Fibroblast of skin of right biceps (primary cell): ENCODE measurements at regions not wholly inside any gene's neighbourhood (a gene's known extent, or its start where the extent isn't known, plus 50 kb on each side); places are given as distances from the start of the nearest gene placed in this dataset.
"Not testable (repeated sequence)": the region's sequence is repeated elsewhere in the genome, so short reads cannot be mapped to it uniquely, and the experiment has no call there.

Source experiments
- DNase-seq: peaks from one replicate; pipeline ENCODE4 v3.0.0-alpha.2; 2013

DNA sequence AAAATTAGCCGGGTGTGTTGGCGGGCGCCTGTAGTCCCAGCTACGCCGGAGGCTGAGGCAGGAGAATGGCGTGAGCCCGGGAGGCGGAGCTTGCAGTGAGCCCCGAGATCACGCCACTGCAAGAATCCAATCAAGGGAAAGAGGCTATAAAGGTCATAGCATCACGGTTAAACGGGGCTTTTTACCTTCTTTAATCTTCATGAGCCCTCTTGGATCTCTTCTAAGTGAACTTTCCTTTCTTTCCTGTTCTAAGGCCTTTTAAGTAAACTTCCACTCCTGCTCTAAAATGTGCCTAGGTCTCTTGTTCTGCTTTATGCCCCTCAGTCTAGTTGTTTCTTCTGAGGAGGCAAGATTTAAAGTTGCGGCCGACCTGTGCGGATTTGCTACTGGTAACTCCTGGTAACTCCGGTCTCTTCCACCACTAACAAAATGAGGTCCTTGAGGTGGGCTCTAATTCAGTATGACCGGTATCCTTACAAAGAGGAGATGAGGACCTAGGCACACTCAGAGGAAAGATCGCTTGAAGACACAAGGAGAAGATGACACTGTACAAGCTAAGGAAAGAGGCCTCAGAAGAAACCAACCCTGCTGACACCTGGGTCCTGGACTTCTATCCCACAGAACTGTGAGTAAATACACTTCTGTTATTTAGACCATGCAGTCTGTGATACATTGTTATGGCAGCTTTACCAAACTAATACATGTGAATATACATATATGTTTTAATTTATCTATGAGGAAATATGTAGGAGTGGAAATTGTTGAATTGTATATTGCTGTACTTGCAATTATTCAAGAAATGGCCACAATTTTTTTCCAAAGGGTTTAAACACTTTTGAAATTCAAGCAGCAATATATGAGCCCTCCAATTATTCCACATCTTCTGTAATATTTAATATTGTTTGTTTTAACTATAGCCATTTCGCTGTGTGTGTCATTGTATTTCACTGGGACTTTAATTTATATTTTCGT lies 331.5 kb upstream of the CNTNAP2 start:
- DNase-seq: no peak

DNA sequence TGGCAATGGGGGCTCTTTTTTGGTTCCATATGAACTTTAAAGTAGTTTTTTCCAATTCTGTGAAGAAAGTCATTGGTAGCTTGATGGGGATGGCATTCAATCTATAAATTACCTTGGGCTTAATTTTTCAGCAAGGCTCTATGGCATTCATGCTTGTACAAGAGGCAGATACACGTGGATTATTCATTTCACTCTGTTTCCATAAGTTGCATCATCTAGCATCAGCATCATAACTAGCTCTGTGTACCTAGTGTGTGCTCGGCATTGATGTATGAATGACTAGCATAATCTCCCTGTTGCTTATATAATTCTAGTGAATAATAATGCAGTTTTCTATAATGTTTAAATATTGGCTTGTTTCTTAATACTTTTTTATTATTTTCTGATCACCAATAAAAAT lies 335.2 kb upstream of the CNTNAP2 start:
- not testable (repeated sequence) for DNase-seq

DNA sequence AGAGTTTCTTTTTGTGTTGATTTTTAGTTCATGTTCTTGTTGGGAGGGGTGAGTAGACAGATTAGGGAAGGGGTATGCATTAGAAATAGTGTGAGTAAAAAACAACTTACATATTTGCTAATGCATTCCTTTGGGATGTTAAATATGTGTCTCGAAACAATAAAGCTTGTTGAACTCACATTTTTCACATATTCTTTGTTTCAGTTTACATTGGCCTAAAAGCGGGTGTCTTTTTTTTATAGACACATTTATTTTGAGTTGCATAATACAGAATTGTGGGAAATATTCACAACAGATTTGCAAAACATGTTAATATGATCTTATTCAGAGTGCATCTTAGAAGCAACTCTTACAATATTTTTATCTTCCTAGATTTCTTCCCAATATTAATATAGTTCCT lies 337.5 kb upstream of the CNTNAP2 start:
- DNase-seq: peak; percentile 18

DNA sequence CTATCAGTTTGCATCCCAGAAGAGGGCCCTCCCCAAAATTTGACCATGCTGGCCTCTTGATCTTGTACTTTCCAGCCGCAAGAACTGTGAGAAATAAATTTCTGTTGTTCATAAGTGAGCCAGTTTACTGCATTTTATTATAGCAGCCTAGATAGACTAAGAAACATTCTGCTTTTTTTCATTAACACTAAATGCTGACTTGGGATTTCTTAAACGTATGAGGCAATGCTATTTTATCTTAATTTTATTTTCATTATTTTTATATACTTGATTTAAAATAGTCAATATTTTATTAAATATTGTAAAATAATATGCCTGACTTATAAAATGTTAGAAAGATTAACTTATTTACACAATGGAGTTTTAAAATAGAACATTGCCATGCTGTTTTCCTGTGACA lies 341.8 kb upstream of the CNTNAP2 start:
- DNase-seq: no peak

DNA sequence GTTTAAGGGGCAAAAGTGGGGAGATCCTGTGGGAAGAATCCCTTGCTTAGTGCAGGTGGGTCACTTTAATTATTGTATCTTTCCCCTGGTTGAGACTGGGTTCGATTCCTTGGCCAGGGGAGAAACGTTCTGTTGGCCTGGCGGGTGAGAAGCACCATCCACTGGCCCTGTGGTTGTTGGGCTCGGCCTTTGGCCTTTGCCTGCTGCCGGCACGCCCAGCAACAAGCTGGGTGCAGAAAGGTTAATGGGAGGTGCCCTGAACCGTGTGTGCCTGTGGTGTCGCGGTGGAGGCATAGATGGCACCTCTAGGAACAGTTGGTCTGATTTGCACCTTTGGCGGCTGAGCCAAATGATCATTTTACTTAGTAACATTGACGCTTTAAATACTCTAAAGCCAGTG lies 363.6 kb upstream of the CNTNAP2 start:
- DNase-seq: no peak

DNA sequence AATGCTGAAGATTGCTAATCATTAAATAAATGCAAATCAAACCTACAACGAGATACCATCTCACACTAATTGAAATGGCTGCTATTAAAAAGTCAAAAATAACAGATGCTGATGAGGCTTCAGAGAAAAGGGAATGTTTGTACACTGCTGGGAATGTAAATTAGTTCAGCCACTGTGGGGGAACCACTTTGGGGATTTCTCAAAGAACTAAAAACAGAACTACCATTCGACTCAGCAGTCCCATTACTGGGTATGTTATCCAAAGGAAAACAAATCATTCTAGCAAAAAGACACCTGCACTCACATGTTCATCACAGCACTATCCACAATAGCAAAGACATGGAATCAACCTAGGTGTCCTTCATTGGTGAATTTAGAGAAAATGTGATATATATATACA lies 379.0 kb upstream of the CNTNAP2 start:
- no peak for DNase-seq

DNA sequence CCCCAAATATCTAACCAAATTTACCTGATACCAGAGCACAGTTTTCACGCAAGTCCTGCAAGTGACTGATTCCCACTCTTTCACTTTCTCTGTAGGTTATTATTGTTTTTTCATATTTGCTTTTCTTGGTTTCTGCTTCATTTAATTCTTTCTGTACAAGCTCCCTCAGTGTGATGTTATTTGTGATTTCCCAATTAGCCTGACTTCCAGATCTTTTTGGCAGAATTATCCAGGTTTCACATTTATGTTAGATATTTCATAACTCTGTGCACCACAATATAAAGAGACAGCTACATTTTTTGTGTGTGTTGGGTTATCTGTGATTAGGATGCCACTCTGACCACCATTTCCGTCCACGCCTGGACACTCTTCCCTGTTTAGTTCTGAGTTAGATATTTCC lies 381.5 kb upstream of the CNTNAP2 start:
- no peak for DNase-seq

DNA sequence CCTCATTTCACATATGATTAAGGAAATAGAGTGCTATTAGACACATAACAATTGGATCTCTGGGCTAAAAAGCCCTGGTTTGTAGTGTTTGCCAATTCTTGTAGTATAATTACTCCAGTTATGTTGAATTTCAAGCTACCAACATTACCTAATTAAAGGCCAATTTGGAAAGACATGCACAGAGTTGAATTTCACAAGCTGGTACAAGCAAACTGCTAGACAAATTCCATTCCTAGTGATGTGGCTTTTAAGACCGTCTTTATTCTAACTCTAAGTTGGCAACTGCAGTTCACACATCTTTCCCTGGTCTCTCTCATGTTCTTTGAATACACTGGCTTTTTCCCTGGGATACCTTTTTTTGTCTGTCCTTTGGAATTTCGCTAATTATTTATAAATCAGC lies 384.1 kb upstream of the CNTNAP2 start:
- no peak for DNase-seq

DNA sequence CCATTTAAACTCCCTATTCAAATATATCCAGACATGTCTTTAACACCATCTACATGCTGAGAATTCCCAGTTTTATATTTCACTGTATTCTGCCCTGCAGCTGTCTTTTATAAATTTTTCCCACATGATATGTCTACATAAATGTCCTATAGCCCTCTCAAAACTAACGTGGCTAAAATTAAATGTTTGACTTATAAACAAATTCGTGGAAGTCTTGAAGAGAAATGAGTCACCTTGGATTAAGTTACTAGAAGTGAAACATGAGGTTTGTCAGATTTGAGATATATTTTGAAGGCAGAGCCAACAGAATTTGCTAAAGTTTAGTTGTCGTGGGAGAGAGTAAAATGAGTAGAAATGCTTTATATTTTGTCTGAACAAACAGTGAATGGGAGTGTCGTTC lies 386.9 kb upstream of the CNTNAP2 start:
- peak; percentile 15 for DNase-seq

DNA sequence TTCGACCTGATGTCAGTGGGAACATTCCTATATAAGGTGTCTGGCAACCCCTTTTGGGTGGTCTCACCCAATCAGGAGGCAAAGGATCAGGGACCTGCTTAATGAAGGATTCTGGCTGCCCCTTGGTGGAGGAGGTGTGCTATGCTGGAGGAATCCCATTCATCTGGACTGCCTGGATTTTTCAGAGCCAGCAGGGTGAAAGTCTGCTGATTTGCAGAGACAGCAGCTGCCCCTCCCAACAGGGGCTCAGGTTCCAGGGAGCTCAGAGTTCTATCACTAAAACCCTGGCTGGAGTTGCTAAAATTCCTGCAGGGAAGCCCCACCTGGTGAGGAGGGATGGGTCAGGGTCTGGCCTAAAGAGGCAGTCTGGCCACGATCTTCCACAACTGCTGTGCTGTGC lies 398.5 kb upstream of the CNTNAP2 start:
- no peak for DNase-seq

DNA sequence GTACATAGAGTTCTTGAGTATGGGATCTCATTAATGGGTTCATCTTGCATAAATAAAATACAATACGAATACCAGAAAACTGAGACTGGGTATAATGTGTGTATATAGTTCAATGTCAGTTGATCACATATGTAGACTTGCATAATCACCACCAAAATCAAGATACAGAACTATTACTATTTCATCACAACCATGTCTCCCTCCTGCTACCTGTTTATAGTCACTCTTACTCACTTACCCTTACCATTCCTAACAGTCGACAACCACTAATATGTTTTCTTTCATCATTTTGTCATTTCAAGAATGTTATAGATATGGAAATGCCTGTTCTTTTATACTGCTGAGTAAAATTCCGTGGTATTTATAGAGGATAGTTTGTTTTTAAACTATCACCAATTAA lies 416.1 kb upstream of the CNTNAP2 start:
- DNase-seq: peak; percentile 20

DNA sequence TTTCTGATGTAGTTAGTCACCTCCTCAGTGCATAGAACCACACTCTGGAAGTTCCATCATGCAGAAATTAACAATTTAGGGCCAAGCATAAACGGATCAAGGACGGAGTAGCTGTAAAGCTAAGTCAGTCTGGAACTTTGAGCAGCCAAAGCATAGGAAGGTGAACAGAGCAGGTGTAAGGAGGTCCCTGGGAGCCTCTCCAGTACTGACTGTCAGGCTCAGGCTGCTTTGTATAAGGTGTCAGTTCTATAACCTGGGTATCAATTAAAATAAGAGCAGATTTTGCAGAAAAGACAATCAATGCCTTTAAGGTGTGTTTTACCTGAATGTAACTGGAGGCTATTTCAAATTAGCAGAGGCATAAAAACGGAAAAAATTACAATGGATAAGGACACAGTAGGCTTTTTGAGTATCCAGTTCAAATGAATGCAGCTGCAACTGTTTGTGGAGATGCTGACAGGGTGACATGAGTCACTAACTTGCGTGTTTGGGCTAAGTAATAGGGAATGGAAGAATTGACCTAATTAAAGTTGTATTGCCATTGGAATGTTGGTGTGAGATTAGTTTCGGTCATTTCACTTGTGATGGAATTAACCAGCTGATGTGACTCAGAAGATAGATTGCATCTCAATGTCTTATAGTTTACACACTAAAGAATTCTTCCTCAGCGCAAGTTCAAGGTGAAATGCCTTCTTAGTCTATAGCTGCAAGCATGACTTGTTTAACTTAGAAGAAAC lies 417.9 kb upstream of the CNTNAP2 start:
- DNase-seq: peak; percentile 93

DNA sequence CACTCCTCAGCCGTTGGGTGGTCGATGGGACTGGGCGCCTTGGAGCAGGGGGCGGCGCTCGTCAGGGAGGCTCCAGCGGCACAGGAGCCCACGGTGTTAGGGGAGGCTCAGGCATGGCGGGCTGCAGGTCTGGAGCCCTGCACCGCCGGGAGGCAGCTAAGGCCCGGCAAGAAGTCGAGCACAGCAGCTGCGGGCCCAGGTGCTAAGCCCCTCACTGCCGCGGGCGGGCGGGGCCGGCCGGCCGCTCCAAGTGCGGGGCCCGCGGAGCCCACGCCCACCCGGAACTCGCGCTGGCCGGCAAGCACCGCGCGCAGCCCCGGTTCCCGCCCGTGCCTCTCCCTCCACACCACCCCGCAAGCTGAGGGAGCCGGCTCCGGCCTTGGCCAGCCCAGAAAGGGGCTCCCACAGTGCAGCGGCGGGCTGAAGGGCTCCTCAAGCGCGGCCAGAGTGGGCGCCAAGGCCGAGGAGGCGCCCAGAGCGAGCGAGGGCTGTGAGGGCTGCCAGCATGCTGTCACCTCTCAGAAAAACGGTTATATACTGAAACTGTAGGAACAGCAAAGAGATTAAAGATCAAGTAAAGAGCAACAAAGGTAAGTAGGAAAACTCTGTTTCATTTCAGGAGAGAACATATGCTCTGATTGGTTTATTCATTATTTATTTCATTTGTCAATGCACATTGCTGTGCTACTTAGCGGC lies 419.0 kb upstream of the CNTNAP2 start:
- DNase-seq: not testable (repeated sequence)

DNA sequence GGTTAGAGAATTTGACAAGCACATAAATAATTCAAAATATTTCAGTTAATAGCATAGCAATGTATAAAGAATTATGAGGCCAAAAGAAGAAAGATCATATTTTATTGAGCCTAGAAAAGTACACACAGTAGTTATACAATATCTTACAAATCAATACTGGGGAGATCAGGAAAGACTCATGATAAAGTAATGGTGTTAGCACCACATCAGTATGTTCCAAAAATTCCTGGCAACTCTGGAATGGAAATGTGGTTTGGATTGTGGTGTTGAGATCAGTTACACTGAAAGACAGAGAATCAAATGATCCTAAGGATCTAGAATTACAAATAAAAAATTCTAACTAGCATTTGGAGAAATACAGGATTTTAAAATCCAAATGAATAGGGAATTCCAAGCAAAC lies 420.5 kb upstream of the CNTNAP2 start:
- DNase-seq: peak; percentile 77

DNA sequence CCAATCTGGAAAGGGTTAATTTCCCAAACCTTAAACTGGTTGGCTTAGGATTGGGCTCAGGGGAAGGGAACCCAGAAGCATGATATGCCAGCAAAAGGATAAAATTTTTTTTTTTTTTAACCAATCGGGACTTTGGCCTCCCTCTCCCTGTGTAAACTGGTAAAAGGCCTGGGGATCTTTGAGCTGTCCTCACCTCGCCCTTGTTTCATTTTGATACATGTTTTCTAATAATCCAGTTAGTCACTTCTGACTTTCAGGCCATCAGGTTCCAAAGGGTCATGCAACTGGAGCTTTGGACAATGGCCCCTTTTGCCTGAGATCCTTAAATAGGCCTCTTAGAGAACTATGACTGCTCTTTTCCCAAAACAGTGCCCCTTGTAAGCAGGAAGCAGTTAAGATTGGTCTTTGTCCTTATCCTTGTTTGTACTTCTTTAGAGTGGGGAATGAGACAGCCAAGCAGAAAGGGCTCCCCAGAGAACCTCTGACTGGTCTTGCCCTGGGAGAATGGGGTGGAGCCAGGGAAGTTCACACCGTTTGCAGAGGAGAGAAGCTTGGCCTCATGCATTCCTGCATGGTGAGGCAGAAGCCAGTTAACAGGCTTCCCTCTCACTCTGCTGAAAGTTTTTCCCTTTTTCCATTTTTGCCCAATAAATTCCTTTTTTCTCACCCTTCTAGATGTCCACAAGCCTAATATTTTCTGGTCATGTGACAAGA lies 424.2 kb upstream of the CNTNAP2 start:
- peak; percentile 81 for DNase-seq

DNA sequence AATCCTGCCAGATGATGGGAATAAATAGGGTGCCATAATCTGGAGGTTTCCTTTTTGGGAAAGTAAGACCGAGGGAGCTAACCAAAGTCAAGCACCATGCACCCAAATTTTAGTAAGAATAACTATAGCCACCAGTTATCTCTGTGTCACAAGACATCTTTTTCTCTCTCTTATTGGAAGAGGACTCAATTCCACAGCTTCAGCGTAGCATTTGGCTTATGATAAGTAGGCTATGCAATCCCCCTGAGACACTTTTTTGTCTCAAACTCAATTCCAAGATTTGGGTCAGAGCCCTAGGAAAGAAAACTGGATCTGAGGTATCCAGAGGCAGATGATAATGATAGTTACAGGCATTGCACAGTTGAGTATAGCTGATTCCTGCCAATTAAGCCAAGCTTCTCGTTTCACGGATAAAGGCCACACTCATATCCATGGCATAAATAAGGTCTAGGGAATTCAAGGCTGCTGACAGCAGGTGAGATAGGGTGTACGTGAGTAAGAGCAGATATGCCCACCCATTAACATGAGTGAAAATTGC lies 425.2 kb upstream of the CNTNAP2 start:
- DNase-seq: no peak

DNA sequence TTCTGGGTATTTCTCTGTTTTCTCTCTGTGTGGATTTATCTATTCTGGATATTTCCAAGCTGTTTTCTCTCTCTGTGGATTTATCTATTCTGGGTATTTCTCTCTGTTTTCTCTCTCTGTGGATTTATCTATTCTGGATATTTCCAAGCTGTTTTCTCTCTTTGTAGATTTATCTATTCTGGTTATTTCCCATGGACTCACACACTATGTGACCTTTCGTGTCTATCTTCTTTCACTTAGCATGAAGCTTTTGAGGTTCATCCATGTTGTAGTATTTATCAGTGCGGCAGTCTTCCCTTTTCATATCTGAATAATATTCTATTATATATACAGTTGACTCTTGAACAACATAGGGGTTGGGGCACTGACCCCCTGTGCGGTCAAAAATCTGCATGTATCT lies 435.0 kb upstream of the CNTNAP2 start:
- no peak for DNase-seq

DNA sequence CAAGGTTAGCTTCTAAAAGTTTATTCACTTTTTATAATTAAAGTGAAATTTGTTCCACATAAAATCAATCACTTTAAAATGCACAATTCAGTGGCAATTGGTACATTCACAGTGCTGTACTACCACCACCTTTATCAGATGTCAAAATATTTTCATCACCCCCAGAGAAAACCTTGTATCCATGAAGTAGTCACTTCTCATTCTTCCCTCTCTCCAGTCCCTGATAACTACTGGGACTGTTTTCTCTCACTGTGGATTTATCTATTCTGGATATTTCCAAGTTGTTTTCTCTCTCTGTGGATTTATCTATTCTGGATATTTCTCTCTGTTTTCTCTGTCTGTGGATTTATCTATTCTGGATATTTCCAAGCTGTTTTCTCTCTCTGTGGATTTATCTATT lies 435.4 kb upstream of the CNTNAP2 start:
- no peak for DNase-seq

DNA sequence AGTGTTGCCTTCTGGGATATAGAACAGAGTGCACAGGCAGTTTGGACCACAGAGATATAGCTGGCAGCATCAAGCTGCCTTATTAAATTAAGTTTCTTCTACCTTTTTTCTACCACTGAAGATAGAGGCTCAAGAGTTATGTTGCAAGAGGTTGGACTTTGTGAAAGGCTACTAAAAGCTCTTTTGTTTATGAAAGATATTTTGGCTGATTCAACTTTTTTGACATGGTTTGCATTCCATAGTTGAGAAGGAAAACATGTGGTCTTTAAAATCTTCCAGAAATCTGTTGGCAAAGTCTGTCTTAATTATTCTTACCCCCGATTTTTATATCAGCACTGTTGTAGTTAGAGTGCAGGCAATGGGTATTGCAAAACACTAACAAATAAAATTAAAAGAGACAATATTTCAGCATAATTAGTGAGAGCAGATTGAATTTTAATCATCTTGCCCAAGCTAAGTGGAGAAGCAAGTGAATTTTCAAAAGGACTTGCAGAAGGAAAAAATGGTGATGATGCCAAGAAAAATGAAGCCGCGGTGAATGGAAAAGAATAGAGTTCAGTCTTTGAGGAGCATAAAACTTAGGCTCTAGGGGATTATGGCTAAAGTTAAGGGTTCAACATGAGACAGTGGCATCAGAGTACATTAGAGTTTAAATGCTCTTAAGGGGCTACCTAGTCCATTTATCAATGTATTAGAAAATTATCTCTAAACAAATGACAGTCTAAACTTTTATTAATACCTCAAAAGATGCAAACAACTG lies 450.9 kb upstream of the CNTNAP2 start:
- peak; percentile 15 for DNase-seq

DNA sequence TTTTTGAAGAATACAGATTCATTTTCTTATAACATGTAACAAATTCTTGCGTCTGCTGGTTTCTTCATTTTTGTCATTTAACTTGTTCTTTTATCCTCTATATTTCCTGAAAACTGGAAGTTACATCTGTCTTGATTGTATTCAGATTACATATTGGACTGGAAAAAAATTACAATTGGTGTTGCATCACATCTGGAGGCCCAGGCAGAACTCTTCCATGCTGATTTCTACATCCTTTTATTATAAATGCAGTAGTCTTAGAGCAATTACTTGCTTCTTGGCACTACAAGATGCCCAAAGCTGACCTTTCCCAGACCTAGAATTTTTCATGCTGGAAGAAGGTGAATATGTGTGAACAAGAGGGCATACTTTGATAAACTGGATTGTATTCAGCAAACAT lies 460.9 kb upstream of the CNTNAP2 start:
- DNase-seq: no peak

DNA sequence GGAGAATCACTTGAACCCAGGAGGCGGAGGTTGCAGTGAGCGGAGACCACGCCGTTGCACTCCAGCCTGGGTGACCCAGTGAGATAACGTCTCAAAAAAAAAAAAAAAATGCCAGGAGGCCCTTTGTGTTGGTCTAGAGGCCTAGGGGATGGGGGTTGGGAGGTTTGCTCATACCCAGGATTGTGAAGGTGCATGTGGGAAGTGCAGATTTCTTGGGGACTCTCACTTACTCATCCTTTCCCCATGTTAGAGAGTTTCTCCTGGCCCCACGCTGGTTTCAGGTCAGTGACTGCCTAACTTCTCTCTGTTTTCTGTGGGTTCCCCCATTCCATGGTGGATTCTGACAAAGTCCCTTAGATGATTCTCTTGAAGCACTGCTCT lies 471.5 kb upstream of the CNTNAP2 start:
- DNase-seq: no peak
